Brain microvascular endothelial cell (primary cell): ENCODE measurements at regions not wholly inside any gene's neighbourhood (a gene's known extent, or its start where the extent isn't known, plus 50 kb on each side); places are given as distances from the start of the nearest gene placed in this dataset.

Source experiments
- DNase-seq: peaks from one replicate; pipeline ENCODE4 v3.0.0-alpha.2; 2020
- H3K27ac ChIP-seq: fragments of 250-450 bp; sonication (Bioruptor Pico); 2 replicates; pipeline ENCODE4 v1.5.1; 2020; ENCODE audit warnings: mild to moderate bottlenecking, moderate library complexity
- H3K27me3 ChIP-seq: fragments of 250-450 bp; sonication (Bioruptor Pico); replicated peaks from 2 replicates; pipeline ENCODE4 v1.5.1; 2020; ENCODE audit warnings: mild to moderate bottlenecking
- H3K36me3 ChIP-seq: fragments of 250-450 bp; sonication (Bioruptor Pico); replicated peaks from 2 replicates; pipeline ENCODE4 v1.5.1; 2020; ENCODE audit warnings: mild to moderate bottlenecking
- H3K4me3 ChIP-seq: 2 replicates; pipeline ENCODE4 v1.5.1; 2011; ENCODE audit warnings: low read depth, mild to moderate bottlenecking, control low read depth, low read length, moderate library complexity
- in situ Hi-C: cut with HindIII; loops from 2 replicates; pipeline ENCODE4 v1.10.0; 2017; ENCODE audit warnings: low sequenced_read_pairs, low pct_ligation_motif_present
- TF ChIP-seq, protein P1 (sequence below): IDR thresholded peaks from 2 replicates; pipeline ENCODE4 v1.5.1; 2011; ENCODE audit warnings: low read depth, mild to moderate bottlenecking, moderate library complexity, low read length, control low read depth, inconsistent platforms; ENCODE audit errors: missing control alignments

DNA sequence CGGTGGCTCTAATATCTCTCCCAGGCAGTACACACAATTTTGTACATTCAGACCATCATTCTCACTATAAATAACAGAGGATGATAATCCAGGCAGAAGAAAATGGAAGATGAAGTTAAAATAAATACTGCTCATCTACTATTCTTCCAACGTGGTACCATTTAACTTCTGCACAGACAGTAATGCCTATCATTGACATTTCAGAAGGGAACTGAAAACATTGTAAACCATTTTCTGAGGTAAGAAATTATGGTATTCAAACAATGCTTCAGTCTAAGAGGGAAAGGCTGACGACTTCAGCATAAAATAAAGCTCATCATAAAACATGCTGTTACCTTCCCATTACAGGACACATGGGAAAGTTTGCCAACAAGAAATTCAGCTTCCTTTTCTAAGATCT is 814.4 kb downstream of the NR4A2 start:
- TF ChIP-seq, protein P1, sequence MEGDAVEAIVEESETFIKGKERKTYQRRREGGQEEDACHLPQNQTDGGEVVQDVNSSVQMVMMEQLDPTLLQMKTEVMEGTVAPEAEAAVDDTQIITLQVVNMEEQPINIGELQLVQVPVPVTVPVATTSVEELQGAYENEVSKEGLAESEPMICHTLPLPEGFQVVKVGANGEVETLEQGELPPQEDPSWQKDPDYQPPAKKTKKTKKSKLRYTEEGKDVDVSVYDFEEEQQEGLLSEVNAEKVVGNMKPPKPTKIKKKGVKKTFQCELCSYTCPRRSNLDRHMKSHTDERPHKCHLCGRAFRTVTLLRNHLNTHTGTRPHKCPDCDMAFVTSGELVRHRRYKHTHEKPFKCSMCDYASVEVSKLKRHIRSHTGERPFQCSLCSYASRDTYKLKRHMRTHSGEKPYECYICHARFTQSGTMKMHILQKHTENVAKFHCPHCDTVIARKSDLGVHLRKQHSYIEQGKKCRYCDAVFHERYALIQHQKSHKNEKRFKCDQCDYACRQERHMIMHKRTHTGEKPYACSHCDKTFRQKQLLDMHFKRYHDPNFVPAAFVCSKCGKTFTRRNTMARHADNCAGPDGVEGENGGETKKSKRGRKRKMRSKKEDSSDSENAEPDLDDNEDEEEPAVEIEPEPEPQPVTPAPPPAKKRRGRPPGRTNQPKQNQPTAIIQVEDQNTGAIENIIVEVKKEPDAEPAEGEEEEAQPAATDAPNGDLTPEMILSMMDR = no peak
- Histone ChIP-seq H3K27me3 (no peaks in the 10 kb centered on the region), H3K27ac (no peak overlapping the region), H3K4me3 (no peak overlapping the region), H3K36me3 (no peaks in the 10 kb centered on the region)
- DNase-seq = no peak
- in situ Hi-C loops = no loop called here

DNA sequence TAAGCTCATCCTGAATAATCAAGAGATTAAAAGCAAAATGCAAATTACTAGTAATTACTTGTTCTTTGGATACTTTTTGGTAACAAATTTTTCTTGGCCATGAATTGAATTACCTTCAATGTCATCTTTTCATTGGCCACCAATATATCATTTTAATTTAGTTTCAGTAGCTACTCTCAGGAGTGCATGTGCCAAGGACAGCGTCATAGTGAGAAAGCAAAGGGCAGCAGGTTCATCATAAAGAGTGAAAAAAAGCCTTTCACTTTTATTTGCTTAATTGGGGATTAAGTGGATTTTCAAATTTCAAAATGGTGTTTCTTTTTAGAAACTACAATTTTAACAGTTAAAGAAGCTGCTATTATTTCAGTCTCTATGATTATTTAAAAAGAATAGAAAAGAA is 815.2 kb downstream of the NR4A2 start:
- H3K4me3 ChIP-seq = no peak overlapping the region
- no peak overlapping the region for H3K27ac ChIP-seq
- in situ Hi-C loops = no loop called here
- DNase-seq = no peak
- TF ChIP-seq, protein P1 = no peak
- H3K36me3 ChIP-seq = no peaks in the 10 kb centered on the region
- no peaks in the 10 kb centered on the region for H3K27me3 ChIP-seq

DNA sequence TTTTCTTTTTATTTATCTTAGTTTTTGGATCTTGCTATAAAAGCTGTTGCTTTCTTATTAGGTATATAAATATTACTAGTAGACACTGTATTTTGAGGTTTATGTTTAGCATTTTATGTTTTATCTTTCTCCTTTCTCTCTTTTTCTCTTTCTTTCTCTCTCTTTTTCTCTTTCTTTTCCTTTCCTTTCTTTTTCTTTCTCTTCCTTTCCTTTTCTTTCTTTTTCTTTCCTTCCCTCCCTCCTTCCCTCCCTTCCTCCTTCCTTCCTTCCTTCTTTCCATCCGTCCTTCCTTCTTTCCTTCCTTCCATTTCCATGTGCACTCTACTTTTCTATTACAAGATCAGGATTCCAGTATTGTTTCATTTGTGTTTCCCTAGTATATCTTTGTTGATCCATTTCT is 814.8 kb downstream of the KCNJ3 start:
- in situ Hi-C loops = no loop called here
- no peak for DNase-seq
- Histone ChIP-seq H3K4me3 (no peak overlapping the region), H3K27me3 (no peaks in the 10 kb centered on the region), H3K27ac (no peak overlapping the region), H3K36me3 (no peaks in the 10 kb centered on the region)
- TF ChIP-seq, protein P1 = no peak

DNA sequence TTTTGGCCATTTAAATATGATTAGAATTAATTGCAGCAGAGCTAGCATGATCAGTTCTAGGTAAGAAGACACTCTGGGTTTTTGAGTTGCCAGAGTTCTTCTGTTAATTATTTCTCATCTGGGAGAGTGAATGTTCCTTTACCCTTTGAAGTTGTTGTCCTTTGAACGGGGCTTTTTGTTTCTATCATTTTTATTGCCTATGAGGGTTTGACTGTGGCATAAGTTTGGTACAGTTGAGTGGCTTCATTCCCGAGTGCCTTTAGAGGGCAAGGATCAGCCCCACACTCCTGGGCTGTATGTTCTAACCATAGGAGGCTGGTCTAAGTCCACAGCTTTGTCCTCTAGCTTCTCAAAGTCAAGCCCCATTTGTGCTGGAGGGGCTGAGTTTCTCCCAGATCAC is 804.3 kb downstream of the KCNJ3 start:
- in situ Hi-C loops = no loop called here
- no peak for DNase-seq
- no peak overlapping the region for H3K27ac ChIP-seq
- no peak overlapping the region for H3K4me3 ChIP-seq
- H3K36me3 ChIP-seq = no peaks in the 10 kb centered on the region
- TF ChIP-seq, protein P1 = no peak
- H3K27me3 ChIP-seq = no peaks in the 10 kb centered on the region

DNA sequence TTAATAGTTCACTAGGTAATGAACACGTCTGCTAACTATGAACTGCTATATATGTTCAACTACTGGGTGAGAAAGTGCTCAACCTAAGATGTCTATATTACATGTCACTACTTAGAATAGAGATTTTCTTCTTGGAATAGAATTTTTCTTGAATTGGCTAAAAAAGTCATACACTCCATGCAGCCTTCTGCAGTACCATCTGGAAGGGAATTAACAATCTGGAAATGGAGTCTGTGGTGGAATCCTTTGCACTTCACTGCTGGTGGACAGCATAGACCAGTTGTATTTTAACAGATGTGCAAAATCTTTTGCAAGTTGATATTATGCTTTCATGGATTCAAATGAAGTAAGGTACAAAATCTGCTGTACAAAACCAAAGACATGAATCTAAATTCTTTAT is 799.6 kb downstream of the KCNJ3 start:
- TF ChIP-seq, protein P1 = no peak
- H3K4me3 ChIP-seq = no peak overlapping the region
- H3K27ac ChIP-seq = no peak overlapping the region
- in situ Hi-C loops = no loop called here
- no peak for DNase-seq
- H3K36me3 ChIP-seq = no peaks in the 10 kb centered on the region
- no peaks in the 10 kb centered on the region for H3K27me3 ChIP-seq

DNA sequence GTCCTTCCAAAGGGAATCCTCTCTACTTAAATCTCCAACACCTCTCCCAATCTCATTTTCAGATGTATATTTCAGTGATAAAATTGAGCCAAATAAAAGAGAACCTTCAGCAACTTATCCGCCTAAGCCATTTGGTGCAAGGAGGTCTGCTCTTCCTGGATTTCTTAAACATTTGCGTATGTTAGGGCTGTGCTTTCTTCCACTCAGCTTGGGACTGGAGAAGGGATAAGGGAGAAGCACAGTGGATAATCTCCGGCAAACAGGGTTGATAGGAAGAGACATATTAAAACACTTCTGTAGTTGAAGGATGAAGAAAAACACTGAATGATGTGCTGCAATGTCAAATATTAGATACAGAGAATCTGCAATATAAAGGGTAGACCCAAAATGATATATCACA is 796.2 kb downstream of the KCNJ3 start:
- no peak overlapping the region for H3K27ac ChIP-seq
- H3K27me3 ChIP-seq = no peaks in the 10 kb centered on the region
- no peak for DNase-seq
- in situ Hi-C loops = no loop called here
- H3K36me3 ChIP-seq = no peaks in the 10 kb centered on the region
- TF ChIP-seq, protein P1 = no peak
- H3K4me3 ChIP-seq = no peak overlapping the region
